GM21717 (cell line): ENCODE measurements at regions not wholly inside any gene's neighbourhood (a gene's known extent, or its start where the extent isn't known, plus 50 kb on each side); places are given as distances from the start of the nearest gene placed in this dataset.
"Not testable (repeated sequence)": the region's sequence is repeated elsewhere in the genome, so short reads cannot be mapped to it uniquely, and the experiment has no call there.

ENCODE experiments used
- ATAC-seq: cut with Tn5 transposase; IDR thresholded peaks from one replicate; pipeline ENCODE4 v1.9.1; 2021; ENCODE audit warnings: mild to moderate bottlenecking, moderate library complexity; ENCODE audit not compliant: unreplicated experiment

DNA sequence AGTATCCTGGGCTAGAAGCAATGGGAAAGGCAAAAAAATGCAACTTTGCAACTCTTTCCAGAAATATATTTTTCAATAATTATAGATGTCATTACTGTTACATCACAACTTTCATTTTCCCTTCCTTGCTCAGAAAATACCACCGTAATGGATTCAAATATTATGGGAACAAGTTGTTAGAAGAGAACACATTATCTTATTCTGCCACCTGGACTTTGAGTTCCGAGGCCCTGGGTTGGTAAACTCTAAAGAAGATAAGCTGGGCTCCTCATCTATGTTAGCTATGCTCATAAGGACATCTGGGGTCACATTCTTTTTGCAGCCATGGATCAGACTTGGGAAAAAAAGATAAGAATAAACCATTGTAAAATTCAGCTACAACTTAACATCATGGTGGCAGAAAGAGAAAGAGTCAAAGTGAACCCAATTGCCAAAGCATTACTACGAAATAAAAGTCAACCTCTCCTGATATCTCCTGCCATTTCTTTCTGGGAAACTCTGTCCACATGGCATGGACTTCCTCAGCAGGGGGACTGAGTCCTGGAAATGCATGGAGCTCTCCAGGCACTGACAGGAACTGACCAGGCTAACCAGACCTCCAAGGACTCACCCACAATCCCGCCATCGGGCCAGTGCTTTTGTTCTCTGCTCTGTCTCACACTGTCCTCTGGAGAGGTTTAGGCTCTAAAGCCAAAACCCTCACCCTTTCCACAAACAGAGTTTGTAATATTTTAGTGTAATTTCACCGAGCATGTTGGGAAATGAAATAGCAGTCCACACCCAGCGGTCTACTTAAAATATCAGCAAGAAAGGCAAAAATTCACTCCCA is 499.1 kb upstream of the RUNX1 start:
- ATAC-seq, result no peak

DNA sequence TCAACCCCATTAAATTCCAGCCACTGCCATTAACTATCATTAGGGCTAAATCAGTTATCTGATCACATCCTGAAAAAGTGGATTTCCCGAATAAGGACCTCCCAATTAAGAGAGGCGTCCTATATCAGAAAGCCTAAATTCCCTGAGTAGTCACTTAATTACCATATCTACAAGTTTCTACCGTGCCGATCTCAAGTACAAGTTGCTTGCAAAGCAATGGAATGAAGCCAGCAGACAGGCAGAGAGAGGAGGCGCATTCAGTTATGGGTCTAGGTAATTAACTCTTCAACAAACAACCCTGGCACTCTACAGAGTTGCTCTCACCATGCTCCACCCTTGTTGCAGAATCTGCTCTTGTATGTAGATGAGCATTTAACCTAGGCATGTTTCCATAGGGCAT is 494.6 kb upstream of the RUNX1 start:
- ATAC-seq, result no peak

DNA sequence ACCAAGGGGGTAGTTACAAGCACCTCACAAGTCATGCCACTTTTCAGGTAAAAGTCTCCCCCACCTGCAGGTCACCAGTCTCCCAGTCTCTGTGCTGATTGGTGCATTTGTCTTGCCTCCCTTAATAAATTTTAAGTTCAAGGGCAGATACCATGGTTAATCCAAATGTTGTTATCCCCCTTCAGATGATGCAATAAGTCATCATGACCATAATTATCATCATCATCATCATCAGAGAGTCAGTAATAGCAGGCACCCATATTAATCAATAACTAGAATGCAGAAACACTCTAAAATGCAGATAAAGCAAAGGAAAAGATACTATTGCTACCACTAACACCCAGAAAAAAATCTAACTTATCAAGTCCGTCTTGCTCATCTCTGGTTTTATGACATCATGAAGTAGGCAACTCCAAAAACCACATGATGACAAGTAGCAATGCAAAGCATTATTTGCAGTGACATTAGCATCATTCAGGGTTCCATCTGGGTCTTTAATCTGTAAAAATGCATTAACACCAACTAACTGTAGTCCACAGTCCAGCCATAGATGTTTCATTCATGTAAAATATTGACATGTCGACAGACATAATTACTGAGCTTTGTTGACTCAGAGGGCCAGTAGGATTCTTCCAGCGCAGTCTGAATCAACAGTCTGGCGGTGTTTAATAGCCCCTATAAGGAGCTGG is 492.0 kb upstream of the RUNX1 start:
- ATAC-seq, result no peak

DNA sequence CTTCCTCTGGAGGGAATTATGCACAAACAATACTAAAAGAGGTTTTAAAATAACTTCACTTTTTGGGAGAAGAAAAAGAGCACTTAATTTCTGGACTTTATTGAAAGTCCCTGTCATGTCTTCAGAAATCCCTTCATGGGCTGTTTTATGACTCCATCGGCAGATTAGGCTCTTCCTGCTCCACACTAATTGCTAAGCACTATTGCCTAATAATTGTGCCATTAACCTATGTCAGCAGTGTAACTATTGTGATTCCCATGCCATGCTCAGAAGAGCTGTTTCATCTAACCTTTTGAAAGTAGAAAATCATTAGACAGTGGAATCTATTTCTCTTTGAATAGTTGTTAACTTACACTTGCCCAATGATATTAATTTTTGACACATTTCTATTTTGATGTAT is 489.3 kb upstream of the RUNX1 start:
- no peak for ATAC-seq

DNA sequence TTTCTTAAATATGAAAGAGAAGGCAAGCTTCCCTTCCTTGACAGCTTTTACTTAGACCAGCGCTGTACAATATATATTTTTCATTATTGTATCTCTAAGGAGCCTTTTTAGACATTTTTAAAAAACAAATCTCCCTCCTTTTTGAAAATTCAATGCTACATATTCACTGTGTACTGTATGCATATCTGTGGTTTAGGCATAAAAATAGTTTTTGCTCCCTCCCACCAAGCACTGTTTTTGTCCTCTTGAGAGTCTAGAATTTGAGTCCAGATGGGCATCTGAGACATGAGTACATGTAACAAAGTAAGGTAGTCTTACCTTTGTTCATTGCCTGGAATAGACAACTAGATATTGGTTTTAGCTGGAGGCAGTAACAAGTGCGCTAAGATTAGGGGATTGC is 488.5 kb upstream of the RUNX1 start:
- no peak for ATAC-seq

DNA sequence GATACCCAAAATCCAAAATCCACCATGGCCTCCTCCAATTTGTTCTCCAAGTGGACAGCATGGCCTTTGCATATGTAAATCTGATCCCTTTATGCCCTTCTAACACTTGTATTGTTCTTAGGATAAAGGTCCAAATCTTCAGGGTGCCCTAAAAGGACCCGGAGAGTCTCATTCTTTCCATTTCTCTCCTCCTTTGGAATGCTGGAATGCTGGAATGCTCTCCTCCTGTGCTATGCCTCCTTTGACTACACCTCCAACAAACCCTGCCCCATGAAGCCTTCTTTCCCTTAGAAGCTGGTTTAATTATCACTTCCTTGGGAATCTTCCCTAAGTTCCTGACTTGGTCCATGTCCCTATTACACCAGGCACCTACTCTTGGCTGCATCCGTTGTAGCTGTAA is 484.8 kb upstream of the RUNX1 start:
- ATAC-seq, result no peak

DNA sequence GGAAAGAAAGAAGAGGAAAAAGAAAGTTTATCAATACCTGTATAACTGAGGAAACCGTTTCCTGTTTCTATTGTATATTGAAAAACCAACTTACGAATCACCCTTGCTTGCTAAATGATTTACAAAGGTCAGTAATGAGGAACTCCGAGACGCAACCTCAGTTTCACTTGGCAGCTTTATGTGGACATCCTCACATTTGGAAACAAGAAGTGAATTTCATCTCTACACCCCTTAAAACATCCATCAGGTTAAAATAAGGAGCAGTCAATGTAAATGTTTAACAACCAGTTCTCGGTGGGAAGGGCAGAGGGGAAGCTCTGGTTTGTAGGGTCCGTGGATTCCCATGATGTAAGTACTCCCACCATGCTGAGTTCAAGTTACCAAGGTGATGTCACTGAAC is 481.7 kb upstream of the RUNX1 start:
- ATAC-seq, result no peak

DNA sequence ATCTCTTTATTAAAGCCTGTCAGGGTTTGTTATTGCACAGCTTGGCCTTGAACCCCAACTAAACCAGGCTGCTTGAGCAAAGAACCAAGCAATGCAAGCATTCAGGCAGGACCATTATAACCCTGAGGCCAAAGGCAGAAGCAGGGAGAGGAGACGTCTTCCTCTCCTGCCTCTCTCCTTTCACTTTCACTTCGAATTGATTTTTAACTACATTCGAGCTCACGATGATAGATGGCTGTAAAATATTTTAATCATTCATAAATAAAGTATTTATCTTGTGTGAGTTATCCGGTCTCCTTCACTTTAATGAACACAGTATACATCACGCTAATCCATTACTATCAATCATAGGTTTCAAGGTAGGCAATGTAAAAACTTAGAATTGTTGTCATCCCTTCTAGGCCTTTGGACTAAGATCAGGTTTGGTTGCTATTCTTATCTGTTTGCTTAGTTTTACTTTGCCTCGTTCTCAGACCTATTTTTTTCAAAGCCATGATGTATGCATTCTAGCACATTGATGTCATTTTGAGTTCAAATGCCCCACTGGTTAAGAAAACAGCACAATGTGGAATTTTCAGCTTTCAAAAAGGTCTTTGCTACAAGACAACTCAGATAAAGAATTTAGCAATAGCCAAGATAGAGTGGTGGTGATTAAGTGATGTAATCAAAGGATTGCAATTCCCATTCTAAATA is 480.2 kb upstream of the RUNX1 start:
- ATAC-seq, result no peak

DNA sequence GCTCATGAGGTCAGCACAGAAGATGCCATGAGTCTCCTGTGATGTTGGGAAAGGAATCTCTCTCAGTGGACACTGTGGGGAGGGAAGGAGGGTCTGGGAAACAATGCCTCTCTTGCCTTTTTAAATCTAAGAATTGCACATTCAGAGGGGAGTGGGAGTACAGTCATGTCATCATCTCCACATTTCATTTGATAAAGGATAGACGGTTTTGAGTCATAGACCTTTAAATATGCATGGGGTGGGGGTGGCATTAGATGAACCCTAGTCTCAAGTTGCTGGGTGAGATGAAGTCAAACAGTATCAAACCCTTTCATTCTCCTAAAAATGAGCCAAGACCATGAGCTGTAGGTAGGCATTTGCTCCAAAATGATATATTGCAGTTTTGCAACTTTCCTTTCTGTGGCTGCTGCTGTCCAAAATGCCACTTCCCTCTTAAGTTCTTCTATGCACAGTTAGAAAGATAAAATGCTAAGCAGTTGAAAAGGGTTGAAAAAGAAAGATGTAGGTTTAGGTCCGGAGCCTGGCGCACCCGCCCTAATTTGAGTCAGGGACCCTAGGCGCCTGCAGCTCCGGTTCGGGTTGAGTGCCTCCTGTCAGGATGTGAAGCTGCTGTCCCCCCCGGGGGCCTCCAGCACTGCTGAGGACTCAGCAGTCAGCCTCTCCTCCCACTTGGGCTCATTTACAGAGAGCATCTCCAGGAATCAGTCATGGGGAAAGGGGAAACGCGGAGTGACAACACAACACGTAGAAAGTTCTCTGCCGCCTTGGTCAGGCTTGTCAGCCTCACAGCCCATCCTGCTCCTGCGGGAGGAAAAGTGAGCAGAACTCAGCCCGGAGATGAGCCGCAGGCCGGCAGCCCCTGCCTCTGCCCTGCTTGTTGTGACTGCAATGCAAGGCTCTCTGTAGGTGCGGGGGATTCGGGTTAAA is 479.3 kb upstream of the RUNX1 start:
- ATAC-seq, result no peak

DNA sequence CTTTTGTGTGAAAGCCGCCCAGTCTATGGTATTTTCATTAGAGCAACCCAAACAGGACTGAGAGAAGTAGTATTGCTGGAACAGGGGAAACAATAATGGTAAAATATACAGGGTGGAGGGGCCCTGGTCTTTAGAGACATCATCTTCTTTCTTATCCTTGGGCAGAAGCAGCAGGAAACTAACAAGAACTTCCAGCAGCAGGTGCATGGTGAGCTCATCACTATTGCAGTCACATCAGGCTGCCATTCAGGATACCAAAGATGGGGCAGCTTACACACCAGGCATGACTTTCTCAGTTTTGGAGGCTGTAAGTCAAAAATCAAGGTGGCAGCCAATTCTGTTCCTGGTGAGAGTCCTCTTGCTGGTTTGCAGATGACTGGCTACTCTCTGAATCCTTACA is 478.3 kb upstream of the RUNX1 start:
- ATAC-seq, result no peak

DNA sequence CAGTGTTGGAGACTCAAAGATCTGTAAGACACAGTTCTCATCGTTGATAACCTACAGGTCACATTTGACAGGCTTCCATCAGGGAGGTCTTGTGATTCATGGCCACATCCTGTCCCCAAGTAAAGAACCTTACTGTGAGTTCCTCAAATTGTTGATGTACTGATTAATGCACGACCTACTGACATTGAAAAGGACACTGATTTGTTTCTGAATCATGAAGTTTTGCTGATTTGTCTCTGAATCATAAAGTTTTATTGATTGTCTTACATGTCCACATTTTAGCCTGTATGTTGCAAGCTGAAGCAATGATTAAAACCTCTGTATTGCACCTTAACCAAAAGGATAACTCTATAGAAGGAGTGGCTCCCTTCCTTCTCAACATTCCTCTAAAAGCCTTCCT is 476.3 kb upstream of the RUNX1 start:
- ATAC-seq, result no peak

DNA sequence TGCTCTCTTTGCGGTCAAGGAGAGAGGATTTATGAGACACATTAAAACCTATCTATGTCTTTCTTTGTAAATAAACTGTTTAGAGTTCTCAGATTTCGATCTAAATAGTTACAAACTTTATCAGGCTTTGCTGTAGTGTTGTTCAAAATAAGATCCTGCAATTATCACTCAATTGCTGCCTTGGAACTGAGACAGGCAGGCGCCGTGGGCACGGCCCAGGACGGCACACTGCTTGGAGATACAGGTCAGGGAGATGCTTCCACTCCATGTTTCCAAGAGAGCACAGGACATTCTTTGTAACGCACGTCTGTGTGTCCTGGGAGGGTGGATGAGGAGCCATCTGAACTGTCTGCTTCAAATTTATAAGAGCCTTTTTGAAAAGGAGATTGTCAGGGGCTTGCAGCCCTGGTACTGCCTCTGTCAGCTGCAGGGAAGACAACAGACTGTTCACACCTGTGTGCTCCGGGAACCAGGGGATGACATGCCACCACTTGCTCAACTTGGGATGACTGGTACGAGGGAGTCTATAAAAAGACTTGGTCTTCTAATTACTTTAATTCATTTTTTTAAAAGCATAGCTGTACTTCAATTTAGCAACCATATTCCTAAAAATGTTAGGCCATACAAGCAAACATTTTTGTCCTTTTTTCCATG is 472.9 kb upstream of the RUNX1 start:
- ATAC-seq, result no peak

DNA sequence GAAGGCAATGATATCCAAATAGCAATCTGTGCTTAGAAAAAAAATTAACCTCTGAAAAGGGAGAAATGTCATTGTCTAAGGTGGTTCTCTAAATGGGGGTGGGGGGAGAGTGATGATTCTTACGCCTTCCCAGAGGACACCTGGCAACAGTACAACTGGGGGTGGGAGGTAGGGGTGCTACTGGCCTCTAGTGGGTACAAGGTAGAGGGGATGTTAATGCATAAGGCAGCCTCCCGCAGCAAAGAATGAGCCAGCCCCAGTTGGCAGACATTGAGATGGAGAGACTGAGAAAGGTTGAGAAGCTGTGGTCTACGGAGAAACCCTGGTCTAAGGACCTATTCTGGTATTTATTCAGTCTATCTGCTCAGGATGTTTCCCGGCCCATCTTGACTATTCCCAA is 472.2 kb upstream of the RUNX1 start:
- no peak for ATAC-seq

DNA sequence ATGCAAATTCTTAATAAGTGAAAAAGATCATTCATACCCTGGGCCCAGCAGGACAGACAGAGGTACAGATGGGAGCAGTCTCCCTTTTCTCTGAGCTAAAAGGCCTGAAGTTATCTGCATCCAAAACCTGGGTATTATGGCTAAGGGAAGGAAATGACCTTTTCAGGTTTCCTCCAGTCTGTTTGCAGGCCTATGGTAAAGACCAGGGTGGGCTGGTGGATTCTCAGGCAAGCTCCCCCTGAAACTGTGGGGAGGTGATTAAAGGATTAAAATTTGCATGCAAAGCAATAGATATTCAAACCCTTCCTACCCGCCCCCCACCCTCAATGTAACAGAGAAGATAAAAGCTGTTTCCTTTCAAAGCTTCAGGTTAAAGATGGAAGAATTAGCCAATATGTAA is 471.8 kb upstream of the RUNX1 start:
- ATAC-seq, result no peak

DNA sequence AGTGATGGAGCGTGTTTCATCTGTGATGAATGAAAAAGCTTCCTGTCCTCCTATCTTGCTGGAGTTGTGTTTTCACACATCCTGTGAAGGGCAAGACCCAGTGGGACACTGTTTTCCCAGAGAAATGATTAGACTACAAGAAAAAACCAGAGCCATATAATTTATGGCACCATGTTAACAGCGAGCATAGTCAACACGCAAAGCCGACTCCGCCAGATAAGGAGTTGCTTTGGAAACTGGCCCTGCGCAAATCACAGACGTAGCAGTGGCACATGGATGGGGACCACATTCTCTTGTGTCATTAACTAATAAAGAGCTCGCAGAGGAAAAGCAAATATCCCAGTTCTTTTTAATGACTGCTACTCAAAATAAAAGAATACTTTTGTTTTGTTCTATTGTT is 471.2 kb upstream of the RUNX1 start:
- no peak for ATAC-seq

DNA sequence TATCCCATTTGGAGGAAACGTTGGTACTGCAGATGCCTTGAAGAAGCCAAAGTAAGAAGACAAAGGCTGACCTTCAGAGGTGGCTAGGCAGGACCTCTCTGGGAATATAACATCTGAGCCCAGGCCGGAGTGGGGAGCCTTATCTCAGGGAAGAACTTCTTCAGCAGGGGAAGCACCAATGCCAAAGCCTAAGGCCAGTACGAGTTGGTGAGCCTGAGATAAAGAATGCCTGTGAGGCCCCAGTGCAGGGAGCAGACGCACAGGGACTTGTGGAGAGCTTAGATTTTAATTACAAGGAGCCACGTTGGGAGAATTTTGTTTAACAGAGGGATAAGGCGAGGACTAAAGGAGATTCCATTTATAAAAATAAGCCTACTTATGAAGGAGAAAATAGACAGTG is 468.8 kb upstream of the RUNX1 start:
- no peak for ATAC-seq

DNA sequence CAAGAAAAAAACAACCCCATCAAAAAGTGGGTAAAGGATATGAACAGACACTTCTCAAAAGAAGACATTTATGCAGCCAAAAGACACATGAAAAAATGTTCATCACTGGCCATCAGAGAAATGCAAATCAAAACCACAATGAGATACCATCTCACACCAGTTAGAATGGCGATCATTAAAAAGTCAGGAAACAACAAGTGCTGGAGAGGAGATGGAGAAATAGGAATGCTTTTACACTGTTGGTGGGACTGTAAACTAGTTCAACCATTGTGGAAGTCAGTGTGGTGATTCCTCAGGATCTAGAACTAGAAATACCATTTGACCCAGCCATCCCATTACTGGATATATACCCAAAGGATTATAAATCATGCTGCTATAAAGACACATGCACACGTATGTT is 467.2 kb upstream of the RUNX1 start:
- not testable (repeated sequence) for ATAC-seq

DNA sequence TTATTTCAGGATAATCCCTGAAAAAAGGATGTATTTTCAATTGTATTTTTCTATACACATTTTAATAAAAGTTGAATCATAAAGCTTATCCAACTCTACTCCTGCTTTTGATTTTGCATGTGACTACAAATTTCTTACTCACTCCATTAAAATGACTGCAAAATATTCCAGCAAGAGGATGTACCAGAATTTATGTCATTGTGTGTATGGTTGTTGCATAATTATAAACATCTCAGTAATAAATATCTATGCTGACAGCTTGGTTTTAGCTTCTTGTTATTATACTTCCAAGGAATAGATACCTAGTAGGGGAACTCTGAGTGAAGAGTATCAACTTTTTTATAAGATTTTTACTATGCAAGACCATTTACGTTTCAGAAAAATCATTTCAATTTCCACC is 463.2 kb upstream of the RUNX1 start:
- ATAC-seq, result no peak

DNA sequence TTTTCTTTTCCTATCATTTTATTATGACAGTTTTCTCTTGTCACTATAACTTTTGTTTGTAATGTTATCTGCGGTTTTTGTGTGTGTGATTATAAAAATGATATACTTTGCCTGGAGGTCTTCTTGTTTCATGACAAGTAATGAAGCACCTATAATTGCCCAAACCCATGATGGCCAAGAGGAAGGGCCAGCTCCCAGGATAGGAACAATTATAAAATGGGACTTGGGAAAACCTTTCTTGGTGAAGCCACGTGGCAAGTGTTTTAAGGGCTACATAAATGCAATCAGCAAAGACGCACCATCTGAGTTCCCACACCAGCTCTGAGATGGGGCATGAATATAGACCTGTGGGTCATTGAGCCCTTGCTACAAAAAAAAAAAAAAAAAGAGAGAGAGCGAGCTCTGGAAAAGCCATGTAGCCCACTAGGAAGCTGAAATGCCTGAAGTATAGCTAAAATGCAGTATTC is 462.6 kb upstream of the RUNX1 start:
- no peak for ATAC-seq

DNA sequence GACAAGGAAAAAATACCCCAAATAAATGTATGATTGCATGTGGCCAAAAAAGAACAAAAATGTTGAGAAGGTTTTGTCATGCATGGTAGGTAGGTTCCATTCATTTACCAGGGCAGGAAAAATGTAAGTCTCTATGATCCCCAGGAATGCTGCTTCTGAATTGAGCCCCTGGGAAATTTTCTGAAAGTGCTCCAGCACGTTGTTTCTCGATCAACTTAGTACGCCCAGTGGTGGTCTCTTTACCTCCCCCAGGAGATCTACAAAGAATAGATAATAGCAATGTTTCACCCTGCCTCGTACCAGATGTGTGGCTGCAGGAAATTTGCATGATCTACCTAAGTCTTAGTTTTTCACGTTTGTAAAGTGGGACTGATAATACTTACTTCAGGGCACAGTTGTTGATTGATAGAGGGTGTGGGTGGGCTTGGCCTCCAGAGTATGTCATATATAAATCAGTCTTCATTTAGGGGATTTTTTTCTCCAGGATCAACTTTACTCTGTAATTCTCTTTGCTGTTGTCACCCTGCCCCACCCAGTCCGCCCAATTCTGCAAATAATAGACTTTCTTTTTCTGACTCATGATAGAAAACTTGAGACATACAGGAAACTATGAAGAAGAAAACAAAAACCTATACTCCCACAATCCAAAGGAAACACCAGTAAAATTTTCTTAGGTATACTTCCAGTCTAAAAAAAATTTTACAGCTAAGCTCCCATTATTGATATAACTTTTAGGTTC is 462.0 kb upstream of the RUNX1 start:
- ATAC-seq, result no peak
